GM18505 (cell line): ENCODE measurements at regions not wholly inside any gene's neighbourhood (a gene's known extent, or its start where the extent isn't known, plus 50 kb on each side); places are given as distances from the start of the nearest gene placed in this dataset.

Experiments used
- ATAC-seq: cut with Tn5 transposase; IDR thresholded peaks from one replicate; pipeline ENCODE4 v1.9.1; 2021; ENCODE audit not compliant: unreplicated experiment
- POLR2A ChIP-seq: IDR thresholded peaks from 4 replicates; pipeline ENCODE4 v1.6.1; 2011; ENCODE audit warnings: borderline replicate concordance; ENCODE audit not compliant: insufficient read depth, insufficient read length; ENCODE audit errors: extremely low read depth

DNA sequence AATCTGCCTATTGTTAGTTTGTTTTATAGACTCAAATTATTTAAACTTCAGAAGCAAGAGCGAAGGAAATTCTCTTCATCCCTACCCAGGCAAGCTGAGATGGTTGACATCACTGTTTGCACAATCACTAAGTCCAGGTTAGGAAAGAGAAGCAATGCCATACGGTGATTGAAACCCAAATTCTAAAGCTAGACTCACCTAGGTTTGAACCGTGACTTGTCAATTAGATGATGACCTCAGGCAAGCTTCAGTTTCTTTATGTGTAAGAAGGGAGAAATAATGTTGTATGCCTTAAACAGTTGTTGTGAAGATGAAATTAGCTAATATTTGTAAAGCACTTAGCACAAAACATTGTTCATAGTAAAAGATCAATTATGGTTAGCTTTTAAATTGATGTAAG is 96.5 kb upstream of the ANKRD55 start:
- peak; percentile 47 for ATAC-seq
- TF ChIP-seq POLR2A, result no peak

GRCh38 chr5:56328753-56329560 is 95.8 kb upstream of the ANKRD55 start:
- ATAC-seq, result peak; percentile 40
- TF ChIP-seq POLR2A, result no peak

DNA sequence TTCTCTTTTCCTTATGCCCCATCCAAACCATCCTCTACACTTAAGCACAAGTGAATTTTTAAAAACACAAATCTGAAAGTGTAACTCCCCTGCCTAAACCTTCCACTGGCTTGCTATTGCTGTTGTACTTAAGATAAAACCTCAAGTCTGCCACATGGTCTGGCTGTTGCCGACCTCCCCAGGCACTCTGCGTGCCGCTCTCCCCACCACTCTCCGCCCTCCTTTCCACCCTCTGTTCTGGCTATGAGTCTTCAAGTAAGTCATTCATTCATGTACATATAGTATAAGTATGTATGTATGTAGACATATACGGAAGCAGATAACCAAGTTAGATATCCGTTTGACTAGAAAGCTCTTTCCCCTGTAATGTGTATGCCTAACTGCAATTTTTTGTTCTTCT is 94.7 kb upstream of the ANKRD55 start:
- ATAC-seq, result peak; percentile 74
- TF ChIP-seq POLR2A, result no peak

DNA sequence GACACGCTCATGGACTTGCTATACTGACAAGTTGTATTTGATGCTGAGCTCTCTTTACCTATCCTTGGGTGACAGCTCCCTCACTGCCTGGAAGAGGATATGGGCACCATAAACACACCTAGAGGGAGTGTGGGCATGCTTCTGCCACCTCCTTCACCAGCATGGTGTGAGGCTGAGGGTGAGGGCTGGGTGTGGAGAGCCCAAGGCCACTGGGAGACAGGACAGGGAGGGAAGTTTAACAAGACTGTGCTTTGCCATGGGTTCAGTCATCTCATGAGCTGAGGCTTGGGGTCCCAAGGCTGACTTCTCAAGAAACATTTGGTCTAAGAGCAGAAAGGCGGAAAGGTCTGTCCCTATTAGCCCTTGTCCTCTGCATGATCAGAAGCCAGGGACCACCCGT is 93.6 kb upstream of the ANKRD55 start:
- ATAC-seq, result no peak

GRCh38 chr5:56326116-56326515 is 93.0 kb upstream of the ANKRD55 start:
- ATAC-seq, result no peak
- TF ChIP-seq POLR2A, result no peak

More for the DNA sequence above, 93.6 kb upstream of the ANKRD55 start:
- no peak for TF ChIP-seq POLR2A

DNA sequence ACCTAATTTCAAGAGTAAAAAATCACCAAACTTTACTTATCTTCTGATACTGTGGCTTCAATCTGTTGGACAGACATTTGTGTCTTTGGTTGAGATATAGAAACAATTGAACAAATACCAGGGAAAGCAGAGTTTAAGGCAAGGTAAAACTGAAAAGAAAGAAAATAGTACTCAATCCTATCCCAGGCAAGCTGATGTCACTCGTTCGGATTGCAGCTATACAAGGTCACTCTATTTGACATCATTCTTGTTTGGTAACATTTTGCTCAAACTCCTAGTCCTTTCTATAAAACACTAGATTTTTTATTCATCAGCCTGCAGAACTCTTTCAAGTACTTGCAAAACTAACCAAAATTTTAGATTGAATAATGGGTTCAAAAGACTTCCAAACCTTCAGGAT is 91.9 kb upstream of the ANKRD55 start:
- no peak for ATAC-seq

GRCh38 chr5:56323505-56323904 is 90.4 kb upstream of the ANKRD55 start:
- no peak for ATAC-seq
- no peak for TF ChIP-seq POLR2A

More for the DNA sequence above, 91.9 kb upstream of the ANKRD55 start:
- no peak for TF ChIP-seq POLR2A

- no peak for TF ChIP-seq POLR2A
- no peak for ATAC-seq
Measured at GRCh38 chr5:56322592-56322991, 89.5 kb upstream of the ANKRD55 start.

GRCh38 chr5:56321236-56321881 is 88.2 kb upstream of the ANKRD55 start:
- ATAC-seq, result no peak
- TF ChIP-seq POLR2A, result no peak

GRCh38 chr5:56320686-56321085 is 87.6 kb upstream of the ANKRD55 start:
- TF ChIP-seq POLR2A, result no peak

GRCh38 chr5:56319526-56320181 is 86.5 kb upstream of the ANKRD55 start:
- TF ChIP-seq POLR2A, result no peak
- no peak for ATAC-seq

More at GRCh38 chr5:56320686-56321085, 87.6 kb upstream of the ANKRD55 start:
- ATAC-seq, result no peak

- no peak for TF ChIP-seq POLR2A
- peak; percentile 54 for ATAC-seq
Measured at GRCh38 chr5:56317923-56318561, 84.9 kb upstream of the ANKRD55 start.

- TF ChIP-seq POLR2A, result no peak
- no peak for ATAC-seq
Measured at GRCh38 chr5:56316299-56316994, 83.3 kb upstream of the ANKRD55 start.

- ATAC-seq, result no peak
Measured at GRCh38 chr5:56314529-56314928, 81.4 kb upstream of the ANKRD55 start.

More at GRCh38 chr5:56314529-56314928, 81.4 kb upstream of the ANKRD55 start:
- TF ChIP-seq POLR2A, result no peak
